Calu3 (cell line): ENCODE measurements at regions not wholly inside any gene's neighbourhood (a gene's known extent, or its start where the extent isn't known, plus 50 kb on each side); places are given as distances from the start of the nearest gene placed in this dataset.

ENCODE experiments used
- BruUV-seq: library from RNA; stranded (reverse); fragments of 400-500 nt; replicated peaks from 2 replicates; lab custom pipeline; 2021; lab: Mats Ljungman, UMichigan
- CTCF ChIA-PET: fragments of 300-600 bp; sonication (Branson Sonifier 250); formaldehyde crosslinking; loops from one replicate; lab custom pipeline; 2022; ENCODE audit warnings: antibody characterized with exemption; lab: Charles Lee
- DNase-seq: peaks from one replicate; pipeline ENCODE4 v3.0.0; 2022
- H3K27ac Mint-ChIP-seq: one replicate; pipeline ENCODE4 v1.8.0; 2022; ENCODE audit warnings: mixed read lengths; ENCODE audit not compliant: unreplicated experiment
- H3K27me3 Mint-ChIP-seq: one replicate; pipeline ENCODE4 v1.8.0; 2022; ENCODE audit warnings: mixed read lengths; ENCODE audit not compliant: unreplicated experiment
- H3K36me3 Mint-ChIP-seq: one replicate; pipeline ENCODE4 v1.8.0; 2022; ENCODE audit warnings: mild to moderate bottlenecking, moderate library complexity, mixed read lengths; ENCODE audit not compliant: insufficient read depth, unreplicated experiment
- H3K4me1 Mint-ChIP-seq: one replicate; pipeline ENCODE4 v1.8.0; 2022; ENCODE audit warnings: mild to moderate bottlenecking, low read depth, mixed read lengths; ENCODE audit not compliant: unreplicated experiment
- H3K4me3 Mint-ChIP-seq: one replicate; pipeline ENCODE4 v1.8.0; 2022; ENCODE audit warnings: mild to moderate bottlenecking, low read depth, moderate library complexity, mixed read lengths; ENCODE audit not compliant: unreplicated experiment
- H3K9me3 Mint-ChIP-seq: one replicate; pipeline ENCODE4 v1.8.0; 2022; ENCODE audit warnings: low read depth, mixed read lengths; ENCODE audit not compliant: unreplicated experiment
- intact Hi-C: fragments of 100-400 bp; cut with micrococcal nuclease; formaldehyde crosslinking; loops from one replicate; pipeline ENCODE4 v1.10.0; 2022; ENCODE audit not compliant: unreplicated experiment
- TF ChIP-seq, protein P1 (sequence below): fragments of 200-600 bp; IDR thresholded peaks from one replicate; pipeline ENCODE4 v1.8.0; 2022; ENCODE audit warnings: antibody characterized with exemption; ENCODE audit not compliant: unreplicated experiment

DNA sequence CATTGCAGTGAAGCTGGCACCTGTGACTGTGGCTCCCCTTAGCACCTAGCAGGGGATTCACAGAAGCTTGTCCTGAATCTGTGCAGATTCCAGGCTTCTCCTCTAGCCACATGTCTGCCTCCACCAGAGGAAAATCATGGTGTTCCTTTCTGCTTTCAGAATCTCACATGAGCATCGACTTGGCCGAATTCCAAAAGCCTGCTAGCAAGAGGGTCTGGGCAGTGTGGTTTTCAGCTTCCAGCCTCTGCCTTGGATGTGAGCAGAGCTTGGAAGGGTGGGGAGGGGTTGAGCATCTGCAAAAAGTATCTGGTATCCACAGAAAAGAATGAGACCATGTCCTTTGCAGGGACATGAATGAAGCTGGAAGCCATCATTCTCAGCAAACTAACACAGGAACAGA lies 911.1 kb downstream of the TBC1D22A start:
- BruUV-seq = no TSS peak
- Mint-ChIP-seq H3K27ac (no peak overlapping the region), H3K9me3 (peaks cover 9% of the 10 kb centered on the region), H3K27me3 (no peaks in the 10 kb centered on the region), H3K36me3 (no peaks in the 10 kb centered on the region), H3K4me1 (no peaks in the 10 kb centered on the region), H3K4me3 (no peak overlapping the region)
- CTCF ChIA-PET = interaction anchor here (0.6 kb wide), 1 partner anchor 1173 kb away, joined by 4 read pairs; no protein-coding TSS in a partner anchor
- DNase-seq = no peak
- intact Hi-C loops = no loop called here
- TF ChIP-seq, protein P1, sequence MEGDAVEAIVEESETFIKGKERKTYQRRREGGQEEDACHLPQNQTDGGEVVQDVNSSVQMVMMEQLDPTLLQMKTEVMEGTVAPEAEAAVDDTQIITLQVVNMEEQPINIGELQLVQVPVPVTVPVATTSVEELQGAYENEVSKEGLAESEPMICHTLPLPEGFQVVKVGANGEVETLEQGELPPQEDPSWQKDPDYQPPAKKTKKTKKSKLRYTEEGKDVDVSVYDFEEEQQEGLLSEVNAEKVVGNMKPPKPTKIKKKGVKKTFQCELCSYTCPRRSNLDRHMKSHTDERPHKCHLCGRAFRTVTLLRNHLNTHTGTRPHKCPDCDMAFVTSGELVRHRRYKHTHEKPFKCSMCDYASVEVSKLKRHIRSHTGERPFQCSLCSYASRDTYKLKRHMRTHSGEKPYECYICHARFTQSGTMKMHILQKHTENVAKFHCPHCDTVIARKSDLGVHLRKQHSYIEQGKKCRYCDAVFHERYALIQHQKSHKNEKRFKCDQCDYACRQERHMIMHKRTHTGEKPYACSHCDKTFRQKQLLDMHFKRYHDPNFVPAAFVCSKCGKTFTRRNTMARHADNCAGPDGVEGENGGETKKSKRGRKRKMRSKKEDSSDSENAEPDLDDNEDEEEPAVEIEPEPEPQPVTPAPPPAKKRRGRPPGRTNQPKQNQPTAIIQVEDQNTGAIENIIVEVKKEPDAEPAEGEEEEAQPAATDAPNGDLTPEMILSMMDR = no peak

DNA sequence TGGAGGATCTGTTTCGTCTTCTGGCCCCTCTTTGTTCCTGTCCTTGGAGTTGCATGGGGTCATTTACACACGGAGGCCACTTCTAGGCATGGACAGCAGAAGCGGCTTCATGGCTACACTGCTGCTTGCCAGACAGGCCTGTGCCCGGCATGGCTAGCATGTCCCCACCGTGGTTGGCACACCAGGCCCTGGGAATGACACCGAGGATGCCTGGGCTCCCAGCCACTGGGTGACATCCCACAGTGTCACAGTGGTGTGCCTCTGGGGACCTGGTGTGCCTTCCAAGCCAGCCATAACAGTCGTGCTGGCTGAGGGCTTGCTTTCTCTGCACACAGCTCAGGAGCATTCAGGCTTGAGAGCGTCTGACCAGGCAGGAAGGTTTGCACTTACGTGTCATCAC lies 910.1 kb downstream of the TBC1D22A start:
- TF ChIP-seq, protein P1 = no peak
- BruUV-seq = no TSS peak
- Mint-ChIP-seq H3K27ac (no peak overlapping the region), H3K27me3 (no peaks in the 10 kb centered on the region), H3K4me3 (no peak overlapping the region), H3K36me3 (no peaks in the 10 kb centered on the region), H3K4me1 (no peaks in the 10 kb centered on the region), H3K9me3 (peaks cover 9% of the 10 kb centered on the region)
- CTCF ChIA-PET = no interaction called here
- intact Hi-C loops = no loop called here
- no peak for DNase-seq

DNA sequence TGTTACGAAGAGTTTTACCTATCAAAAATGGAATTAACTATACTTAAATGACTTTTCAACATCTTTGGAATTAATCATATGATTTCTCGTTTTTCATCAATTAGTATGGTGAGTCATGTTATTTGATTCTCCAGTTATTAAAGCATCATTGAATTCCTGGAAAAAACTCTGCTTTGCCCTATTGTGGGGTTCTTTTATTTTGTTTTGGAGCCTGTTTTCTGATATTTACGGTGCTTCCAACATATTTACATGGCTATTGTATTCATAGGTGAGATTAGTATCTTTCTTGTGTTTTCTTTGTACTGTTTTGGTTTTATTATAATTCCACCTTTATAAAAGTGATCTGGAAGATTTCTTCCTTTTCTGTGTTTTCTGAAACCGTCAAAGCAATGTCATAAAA lies 902.7 kb downstream of the TBC1D22A start:
- H3K4me3 Mint-ChIP-seq = no peak overlapping the region
- no peak overlapping the region for H3K27ac Mint-ChIP-seq
- no peak for DNase-seq
- H3K9me3 Mint-ChIP-seq = peaks cover 20% of the 10 kb centered on the region
- intact Hi-C loops = no loop called here
- no peaks in the 10 kb centered on the region for H3K36me3 Mint-ChIP-seq
- H3K27me3 Mint-ChIP-seq = no peaks in the 10 kb centered on the region
- no peaks in the 10 kb centered on the region for H3K4me1 Mint-ChIP-seq
- no TSS peak for BruUV-seq
- CTCF ChIA-PET = no interaction called here
- TF ChIP-seq, protein P1 = no peak

DNA sequence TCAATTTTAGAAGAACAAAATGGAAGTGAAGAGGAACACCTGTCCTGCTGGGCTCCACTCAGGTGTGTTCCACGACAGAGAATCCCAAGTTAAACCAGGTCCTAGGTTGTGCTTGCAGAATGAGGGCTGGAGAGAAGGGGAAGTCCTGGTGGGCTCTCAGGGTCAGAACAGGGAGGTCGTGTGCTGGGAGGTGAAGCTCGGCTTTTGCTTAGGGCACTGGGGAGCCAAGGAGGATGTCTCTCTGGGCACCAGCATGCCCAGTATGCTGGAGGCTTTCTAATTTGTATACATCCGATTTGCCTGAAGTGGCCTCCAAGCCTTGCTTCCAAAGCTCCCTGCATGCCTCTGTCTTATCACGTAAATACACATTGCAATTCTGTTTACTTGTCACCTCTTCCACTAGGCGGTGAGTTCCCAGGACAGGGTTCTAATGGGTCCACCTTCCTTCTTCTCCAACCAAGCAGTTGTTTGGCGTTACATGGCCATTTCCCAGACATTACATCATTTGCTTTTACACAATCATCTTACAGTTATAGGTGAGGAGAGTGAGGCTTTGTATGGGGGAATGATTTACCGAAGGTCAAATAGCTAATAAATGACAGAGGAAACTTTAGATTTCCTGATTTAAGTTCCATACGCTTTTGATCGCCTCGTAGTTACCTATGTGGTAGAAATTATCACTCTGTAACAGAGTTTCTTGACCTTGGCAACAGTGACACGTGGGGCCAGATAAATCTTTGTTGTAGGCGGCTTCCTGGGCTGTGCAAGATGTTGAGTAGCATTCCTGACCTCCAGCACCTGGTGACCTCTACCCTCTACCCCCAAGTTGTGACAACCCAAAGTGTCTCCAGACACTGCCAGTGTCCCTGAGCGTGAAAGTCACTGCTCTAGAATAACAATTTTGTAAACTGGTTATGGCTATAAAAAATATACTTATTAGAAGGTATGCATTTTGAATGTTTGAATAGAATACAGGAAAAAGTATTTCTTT lies 901.5 kb downstream of the TBC1D22A start:
- Mint-ChIP-seq H3K9me3 (peaks cover 18% of the 10 kb centered on the region), H3K27me3 (no peaks in the 10 kb centered on the region), H3K4me1 (no peaks in the 10 kb centered on the region), H3K27ac (no peak overlapping the region), H3K36me3 (no peaks in the 10 kb centered on the region), H3K4me3 (no peak overlapping the region)
- BruUV-seq = no TSS peak
- intact Hi-C loops = no loop called here
- TF ChIP-seq, protein P1 = no peak
- CTCF ChIA-PET = no interaction called here
- DNase-seq = no peak
